Activated CD4-positive, alpha-beta T cell treated with anti-CD3 and anti-CD28 coated beads for 4 hours (primary cell): ENCODE measurements at regions not wholly inside any gene's neighbourhood (a gene's known extent, or its start where the extent isn't known, plus 50 kb on each side); places are given as distances from the start of the nearest gene placed in this dataset.
"Not testable (repeated sequence)": the region's sequence is repeated elsewhere in the genome, so short reads cannot be mapped to it uniquely, and the experiment has no call there.

Source experiments
- DNase-seq, 2 donors: peaks; one replicate each; pipeline ENCODE4 v3.0.0-alpha.2; 2020

DNA sequence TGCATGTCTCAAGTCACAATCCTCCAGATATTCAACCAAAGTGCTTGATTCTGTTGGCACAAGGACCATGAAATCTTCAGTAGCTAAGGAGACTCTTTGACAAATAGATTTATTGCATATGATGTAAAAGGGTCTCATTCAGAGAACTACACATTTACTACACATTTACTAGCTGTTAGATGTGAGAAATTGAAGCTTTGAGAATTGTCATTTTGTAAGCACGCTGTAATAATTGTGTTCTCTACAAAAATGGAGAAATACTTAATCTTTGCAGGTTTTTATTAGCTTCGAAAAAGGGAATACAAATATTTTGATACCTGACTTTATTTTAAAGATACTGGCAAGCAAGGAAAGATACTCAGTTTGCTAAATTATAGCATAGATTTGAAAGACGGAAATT is 70.2 kb upstream of the CHD2 start:
- no peak for DNase-seq

DNA sequence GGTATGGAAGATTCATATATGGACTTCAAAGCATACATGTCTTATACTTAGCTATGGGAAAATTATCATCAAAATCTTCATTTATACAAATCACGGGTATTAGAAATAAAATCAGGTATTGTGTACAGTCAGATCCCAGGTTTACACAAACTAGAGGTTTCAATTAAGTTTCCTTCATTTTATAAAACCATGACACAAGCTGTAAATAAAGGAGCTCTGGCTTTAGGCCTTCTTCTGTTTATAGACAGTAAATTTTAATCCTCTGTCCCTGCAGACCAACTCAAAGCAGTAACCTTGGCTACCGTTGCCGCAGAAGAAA is 68.8 kb upstream of the CHD2 start:
- DNase-seq, result no peak

DNA sequence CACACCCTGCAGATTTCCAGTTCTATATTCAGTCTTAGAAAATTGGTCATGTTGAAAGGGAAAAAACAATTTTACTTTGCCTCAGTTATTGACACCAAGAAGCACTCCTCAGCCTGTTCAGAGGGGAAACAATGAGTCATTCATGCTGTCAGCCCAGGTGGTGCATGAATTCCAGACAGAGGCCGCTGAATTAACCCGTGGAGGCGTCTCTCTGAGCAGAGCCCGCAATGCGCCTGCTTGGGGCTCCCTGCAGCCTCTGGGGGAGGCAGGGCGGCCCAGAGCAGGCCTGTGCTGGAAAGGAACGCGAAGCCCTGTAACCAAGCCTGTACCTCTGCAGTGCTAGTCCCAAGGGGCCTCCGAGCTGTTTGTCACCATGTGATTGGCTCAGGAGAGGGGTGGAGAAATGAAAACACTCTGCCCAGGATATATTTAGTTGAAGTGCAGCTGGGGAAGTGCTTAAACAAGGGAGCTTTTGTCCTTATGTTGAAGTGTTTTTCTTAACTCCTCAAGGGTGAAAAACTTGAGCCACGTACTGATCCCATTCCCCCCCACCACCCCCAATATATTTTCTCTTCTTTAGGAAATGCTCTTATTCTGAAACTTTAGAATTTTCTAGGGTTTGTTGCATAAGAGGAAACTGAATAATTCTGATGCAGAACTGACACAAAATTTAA is 68.3 kb upstream of the CHD2 start:
- DNase-seq, result peak; percentile 85 to 90

DNA sequence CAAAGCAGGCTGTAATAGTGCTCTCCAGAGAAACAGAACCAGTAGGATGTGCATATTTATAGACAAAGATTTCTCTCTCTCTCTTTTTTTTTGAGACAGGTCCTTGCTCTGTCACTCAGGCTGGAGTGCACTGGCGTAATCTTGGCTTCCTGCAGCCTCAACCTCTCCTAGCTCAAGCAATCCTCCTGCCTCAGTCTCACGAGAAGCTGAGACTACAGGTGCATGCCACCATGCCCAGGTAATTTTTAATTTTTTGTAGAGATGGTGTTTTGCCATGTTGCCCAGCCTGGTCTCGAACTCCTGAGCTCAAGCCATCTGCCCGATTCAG is 67.1 kb upstream of the CHD2 start:
- DNase-seq, result no peak

DNA sequence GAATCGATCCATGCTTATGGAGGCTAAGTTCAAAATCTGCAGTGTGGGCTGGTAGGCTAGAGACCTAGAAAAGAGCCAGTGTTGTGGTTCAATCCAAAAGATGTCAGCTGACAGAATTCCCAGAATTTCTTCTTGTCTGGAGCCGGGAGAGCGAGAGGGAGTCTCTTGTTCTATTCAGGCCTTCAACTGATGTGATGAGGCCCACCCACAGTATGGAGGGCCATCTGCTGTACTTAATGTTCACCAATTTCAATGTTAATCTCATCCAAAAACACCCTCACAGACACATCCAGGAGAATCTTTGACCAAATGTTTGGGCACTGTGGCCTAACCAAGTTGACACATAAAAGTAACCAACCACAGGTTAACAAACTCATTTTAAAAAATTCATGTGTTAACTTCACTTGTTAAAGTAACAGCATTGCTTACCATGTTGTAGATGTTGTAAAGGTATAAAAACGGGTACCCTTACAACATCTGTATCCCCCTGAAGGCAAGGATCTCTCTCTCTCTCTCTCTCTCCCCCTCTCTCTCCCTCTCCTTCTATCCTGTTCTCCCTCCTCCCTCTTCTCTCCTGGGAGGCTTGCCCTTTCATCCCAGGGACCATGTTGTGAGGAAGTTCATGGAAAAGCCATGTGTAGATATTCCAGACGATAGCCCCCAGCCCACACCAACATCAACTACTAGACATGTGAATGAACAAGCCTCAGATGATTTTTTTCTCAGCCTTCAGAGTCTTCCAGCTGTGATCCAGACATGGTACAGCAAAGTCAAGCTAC is 66.4 kb upstream of the CHD2 start:
- DNase-seq, result no peak

DNA sequence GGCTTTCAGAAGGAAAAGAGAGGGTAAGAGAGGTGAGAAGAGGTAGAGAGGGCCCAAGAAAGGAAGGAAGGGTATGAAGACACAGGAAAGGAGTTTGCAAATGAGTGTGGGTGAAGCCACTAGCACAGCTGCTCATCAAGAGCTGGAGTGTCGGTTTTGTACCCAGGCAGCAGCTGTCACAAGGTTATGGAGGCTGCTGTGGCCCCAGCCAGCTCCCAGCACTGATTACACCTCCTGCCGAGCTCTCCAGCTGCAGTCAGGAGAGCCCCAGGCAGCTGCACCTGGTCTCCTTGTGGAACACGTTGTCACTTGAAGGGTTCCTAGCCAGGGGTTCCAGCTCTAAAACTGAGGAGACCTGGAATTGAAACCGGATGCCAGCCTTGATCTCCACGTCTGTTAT is 60.4 kb upstream of the CHD2 start:
- DNase-seq, result no peak

DNA sequence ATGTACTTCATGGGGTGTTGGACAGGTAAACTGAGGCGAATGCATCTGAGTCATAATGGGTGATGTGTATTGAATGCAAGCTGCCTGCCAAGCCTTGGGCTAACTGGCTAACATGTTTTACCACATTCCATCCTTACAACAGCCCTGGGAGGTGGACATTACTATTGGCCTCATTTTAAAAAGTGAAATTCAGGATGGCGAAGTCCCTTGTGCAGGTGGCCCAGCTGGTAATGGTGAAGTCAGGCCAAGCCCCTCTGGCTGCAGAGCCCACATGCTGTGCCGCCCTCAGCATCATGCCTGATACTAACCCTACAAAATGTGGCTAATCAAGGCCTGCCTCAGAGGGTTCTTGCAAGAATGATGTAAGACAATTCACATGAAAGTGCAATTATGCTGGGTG is 60.0 kb upstream of the CHD2 start:
- no peak for DNase-seq

DNA sequence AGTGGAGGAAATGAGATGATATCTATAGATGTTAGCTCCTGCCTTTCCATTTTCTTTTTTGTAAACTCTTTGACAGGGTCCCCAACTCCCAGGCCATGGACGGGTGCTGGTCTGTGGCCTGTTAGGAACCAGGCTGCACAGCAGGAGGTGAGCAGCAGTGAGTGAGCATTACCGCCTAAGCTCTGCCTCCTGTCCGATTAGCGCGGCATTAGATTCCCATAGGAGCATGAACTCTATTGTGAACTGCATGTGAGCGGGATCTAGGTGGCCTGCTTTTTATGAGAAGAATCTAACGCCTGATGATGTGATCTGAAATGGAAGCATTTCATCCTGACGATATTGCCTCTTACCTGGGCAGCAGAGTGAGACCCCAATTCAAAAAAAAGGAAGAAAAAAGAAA is 56.8 kb upstream of the CHD2 start:
- DNase-seq, result no peak

DNA sequence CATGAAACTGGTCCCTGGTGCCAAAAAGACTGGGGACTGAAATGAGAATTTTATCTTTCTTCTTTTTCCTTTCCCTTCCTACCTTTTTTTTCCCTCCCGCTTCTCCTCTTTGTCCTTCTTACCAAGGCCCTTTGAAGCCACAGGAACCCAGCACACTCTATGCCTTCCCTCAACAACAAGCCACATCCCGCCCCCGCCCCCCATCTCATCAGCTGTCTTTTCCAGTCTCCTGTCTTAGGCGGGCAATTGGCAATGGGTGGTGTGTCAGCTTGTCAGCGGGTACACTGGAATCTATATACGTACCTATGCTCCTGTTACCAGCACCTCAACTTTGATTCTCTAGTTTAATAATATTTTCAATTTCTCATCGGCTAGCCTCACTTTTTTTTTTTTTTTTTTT is 56.3 kb upstream of the CHD2 start:
- DNase-seq, result peak in 1 of 2 donors; percentile 32

DNA sequence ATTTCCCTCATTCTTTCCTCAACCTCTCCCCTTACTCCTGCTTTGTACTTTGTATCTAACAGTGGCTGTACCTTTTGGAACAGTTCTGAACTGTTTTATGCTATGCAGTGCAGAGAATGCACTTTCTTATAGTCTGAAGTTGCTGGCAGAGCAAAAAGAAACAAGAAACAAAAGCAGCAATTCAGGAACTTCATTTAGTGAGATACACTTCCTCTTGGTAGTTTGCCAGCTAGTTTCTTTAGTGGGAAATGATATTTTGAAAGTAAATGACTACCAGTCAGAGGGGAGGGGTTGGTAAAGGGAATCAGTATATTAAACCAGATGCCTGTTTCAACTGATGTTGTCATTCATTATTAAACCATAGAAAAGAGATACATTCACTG is 55.0 kb upstream of the CHD2 start:
- no peak for DNase-seq

DNA sequence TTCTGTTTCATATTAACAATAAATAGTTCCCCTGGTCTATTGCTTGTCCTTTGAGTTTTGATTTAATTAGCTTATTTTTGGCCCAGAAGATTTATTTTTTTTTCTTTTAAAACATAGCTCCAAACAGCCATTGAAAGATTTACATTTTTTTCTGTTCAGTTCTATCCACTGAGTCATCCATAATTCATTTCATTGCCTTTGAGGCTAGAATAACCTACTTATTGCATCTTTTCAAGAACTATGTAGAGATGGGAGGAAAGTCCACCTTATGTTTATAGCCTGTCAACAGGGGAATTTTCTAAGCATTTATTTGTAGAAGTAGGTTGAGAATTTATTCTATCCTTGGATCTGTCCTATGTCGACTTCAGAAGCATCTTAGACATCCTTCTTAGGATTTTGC is 53.4 kb upstream of the CHD2 start:
- DNase-seq, result no peak

DNA sequence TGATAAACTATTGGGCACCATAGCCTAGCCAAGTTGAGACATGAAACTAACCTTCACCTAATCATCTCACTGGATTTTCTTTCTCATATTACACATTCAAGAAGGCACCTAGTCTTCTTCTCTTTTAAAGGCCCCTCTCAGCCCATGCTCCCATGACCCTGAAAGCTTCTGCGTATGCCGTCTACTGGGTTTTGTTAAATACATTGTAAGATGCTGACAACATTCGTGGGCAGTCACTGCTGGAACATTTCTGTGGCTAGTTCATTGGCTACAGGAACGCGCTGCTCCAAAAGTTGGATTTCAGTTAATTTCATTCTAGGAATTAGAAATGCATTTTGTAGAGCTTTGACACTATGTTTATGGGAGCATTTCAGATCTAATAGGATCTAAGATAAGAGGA is 52.3 kb upstream of the CHD2 start:
- DNase-seq, result no peak

DNA sequence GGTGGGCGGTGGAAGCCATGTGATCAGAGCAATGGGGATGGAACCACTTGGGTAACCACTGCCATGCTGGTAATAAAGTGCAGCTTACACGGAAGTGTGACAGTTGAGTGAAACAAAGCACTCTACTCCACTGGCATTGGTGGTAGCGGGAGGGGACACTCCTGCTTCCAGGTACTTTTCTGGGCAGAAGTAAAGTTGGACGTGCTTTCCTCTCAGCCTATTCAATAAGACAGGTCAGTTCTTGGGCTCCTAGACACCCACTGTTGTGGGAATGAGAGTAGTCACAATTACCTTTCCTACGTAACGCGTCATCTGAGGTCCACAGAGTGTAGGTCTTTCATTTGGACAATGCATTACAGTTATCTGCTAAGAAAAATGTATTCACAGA is 51.7 kb upstream of the CHD2 start:
- DNase-seq, result no peak

DNA sequence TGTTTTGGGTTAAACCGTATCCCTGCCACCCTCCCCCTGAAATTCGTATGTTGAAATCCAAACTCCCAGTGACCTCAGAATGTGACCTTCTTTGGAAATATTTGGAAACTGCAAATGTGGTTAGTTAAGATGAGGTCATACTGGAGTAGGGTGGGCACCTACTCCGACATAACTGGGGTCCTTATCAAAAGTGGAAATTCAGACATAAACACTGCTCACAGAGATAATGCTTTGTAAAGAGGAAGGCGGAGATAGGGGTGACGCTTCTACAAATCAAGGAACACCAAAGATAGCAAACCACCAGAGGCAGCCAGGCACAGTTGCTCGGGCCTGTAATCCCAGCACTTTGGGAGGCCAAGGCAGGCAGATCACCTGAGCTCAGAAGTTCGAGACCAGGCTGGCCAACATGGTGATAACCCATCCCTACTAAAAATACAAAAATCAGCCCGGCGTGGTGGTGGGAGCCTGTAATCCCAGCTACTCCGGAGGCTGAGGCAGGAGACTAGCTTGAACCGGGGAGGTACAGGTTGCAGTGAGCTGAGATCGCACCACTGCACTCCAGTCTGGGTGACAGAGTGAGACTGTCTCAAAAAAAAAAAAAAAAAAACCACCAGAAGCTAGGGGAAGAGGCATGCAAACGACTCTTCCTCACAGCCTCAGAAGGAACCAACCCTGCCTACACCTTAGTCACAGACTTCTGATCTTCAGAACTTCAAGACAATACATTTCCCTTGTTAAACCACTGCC is 51.1 kb upstream of the CHD2 start:
- DNase-seq, result peak; percentile 43 to 44

DNA sequence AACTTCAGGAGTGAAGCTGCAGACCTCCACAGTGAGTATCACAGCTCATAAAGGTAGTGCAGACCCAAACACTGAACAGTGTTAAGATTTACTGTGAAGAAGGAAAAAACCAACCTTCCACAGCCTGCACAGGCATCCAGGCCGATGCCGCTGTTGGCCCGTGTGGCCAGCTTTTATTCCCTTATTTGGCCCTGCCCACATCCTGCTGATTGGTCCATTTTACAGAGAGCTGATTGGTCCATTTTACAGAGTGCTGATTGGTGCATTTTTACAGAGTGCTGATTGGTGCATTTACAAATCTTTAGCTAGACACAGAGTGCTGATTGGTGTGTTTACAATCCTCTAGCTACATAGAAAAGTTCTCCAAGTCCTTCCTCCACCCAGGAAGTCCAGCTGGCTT is 49.9 kb upstream of the CHD2 start:
- DNase-seq, result not testable (repeated sequence)
